SK-N-SH (cell line): ENCODE measurements at regions not wholly inside any gene's neighbourhood (a gene's known extent, or its start where the extent isn't known, plus 50 kb on each side); places are given as distances from the start of the nearest gene placed in this dataset.

Experiments
- MEF2A ChIP-seq: IDR thresholded peaks from 2 replicates; pipeline ENCODE4 v1.4.0; 2012; ENCODE audit warnings: low read depth, borderline replicate concordance
- POLR2AphosphoS5 ChIP-seq: IDR thresholded peaks from 2 replicates; pipeline ENCODE4 v1.6.1; 2012; ENCODE audit warnings: low read depth, low read length
- SMC3 ChIP-seq: IDR thresholded peaks from 2 replicates; pipeline ENCODE4 v1.6.1; 2012; ENCODE audit warnings: low read depth, low read length, improper control_type of control experiment
- YY1 ChIP-seq: IDR thresholded peaks from 2 replicates; pipeline ENCODE4 v1.4.0; 2012; ENCODE audit warnings: low read depth, mild to moderate bottlenecking
- TF ChIP-seq, protein P1 (sequence below): fragments of 150-350 bp; IDR thresholded peaks from 2 replicates; pipeline ENCODE4 v1.6.1; 2017; ENCODE audit warnings: antibody characterized with exemption, low read length, low read depth, borderline replicate concordance
- TF ChIP-seq, protein P2 (sequence below): IDR thresholded peaks from 2 replicates; pipeline ENCODE4 v1.6.1; 2012; ENCODE audit warnings: mild to moderate bottlenecking, low read depth, low read length, moderate library complexity
- TF ChIP-seq, protein P3 (sequence below): fragments of 200-600 bp; sonication (generic); IDR thresholded peaks from 2 replicates; pipeline ENCODE4 v1.6.1; 2017; ENCODE audit warnings: antibody characterized with exemption, mild to moderate bottlenecking, moderate library complexity

DNA sequence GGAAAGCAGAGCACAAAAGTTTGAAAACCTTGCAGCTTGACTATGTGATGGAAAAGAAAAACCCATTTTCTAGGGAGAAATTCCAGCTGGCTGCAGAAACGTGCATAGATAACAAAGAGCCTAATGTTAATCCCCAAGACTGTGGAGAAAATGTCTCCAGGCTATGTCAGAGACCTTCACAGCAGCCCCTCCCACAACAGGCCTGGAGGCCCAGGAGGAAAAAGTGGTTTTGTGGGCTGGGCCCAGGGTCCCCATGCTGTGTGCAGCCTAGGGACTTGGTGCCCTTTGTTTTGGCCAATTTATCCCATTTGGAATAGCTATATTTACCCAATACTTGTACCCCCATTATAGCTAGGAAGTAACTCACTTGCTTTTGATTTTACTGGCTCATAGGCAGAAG is 484.1 kb upstream of the HTR1E start:
- TF ChIP-seq, protein P1, sequence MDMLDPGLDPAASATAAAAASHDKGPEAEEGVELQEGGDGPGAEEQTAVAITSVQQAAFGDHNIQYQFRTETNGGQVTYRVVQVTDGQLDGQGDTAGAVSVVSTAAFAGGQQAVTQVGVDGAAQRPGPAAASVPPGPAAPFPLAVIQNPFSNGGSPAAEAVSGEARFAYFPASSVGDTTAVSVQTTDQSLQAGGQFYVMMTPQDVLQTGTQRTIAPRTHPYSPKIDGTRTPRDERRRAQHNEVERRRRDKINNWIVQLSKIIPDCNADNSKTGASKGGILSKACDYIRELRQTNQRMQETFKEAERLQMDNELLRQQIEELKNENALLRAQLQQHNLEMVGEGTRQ: no peak
- TF ChIP-seq, protein P2, sequence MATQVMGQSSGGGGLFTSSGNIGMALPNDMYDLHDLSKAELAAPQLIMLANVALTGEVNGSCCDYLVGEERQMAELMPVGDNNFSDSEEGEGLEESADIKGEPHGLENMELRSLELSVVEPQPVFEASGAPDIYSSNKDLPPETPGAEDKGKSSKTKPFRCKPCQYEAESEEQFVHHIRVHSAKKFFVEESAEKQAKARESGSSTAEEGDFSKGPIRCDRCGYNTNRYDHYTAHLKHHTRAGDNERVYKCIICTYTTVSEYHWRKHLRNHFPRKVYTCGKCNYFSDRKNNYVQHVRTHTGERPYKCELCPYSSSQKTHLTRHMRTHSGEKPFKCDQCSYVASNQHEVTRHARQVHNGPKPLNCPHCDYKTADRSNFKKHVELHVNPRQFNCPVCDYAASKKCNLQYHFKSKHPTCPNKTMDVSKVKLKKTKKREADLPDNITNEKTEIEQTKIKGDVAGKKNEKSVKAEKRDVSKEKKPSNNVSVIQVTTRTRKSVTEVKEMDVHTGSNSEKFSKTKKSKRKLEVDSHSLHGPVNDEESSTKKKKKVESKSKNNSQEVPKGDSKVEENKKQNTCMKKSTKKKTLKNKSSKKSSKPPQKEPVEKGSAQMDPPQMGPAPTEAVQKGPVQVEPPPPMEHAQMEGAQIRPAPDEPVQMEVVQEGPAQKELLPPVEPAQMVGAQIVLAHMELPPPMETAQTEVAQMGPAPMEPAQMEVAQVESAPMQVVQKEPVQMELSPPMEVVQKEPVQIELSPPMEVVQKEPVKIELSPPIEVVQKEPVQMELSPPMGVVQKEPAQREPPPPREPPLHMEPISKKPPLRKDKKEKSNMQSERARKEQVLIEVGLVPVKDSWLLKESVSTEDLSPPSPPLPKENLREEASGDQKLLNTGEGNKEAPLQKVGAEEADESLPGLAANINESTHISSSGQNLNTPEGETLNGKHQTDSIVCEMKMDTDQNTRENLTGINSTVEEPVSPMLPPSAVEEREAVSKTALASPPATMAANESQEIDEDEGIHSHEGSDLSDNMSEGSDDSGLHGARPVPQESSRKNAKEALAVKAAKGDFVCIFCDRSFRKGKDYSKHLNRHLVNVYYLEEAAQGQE: no peak
- TF ChIP-seq POLR2AphosphoS5: no peak
- TF ChIP-seq, protein P3, sequence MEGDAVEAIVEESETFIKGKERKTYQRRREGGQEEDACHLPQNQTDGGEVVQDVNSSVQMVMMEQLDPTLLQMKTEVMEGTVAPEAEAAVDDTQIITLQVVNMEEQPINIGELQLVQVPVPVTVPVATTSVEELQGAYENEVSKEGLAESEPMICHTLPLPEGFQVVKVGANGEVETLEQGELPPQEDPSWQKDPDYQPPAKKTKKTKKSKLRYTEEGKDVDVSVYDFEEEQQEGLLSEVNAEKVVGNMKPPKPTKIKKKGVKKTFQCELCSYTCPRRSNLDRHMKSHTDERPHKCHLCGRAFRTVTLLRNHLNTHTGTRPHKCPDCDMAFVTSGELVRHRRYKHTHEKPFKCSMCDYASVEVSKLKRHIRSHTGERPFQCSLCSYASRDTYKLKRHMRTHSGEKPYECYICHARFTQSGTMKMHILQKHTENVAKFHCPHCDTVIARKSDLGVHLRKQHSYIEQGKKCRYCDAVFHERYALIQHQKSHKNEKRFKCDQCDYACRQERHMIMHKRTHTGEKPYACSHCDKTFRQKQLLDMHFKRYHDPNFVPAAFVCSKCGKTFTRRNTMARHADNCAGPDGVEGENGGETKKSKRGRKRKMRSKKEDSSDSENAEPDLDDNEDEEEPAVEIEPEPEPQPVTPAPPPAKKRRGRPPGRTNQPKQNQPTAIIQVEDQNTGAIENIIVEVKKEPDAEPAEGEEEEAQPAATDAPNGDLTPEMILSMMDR: no peak
- TF ChIP-seq YY1: no peak
- TF ChIP-seq SMC3: no peak
- no peak for TF ChIP-seq MEF2A
